ENCODE measurements at regions not wholly inside any gene's neighbourhood (a gene's known extent, or its start where the extent isn't known, plus 50 kb on each side); places are given as distances from the start of the nearest gene placed in this dataset.

- no peak for DNase-seq (ENCODE audit: low read depth)
- TF ChIP-seq CTCF (IDR thresholded peaks at IDR 0.05; ENCODE audit: control insufficient read depth, extremely low read depth, insufficient read depth): no peak
- no peak overlapping the region for H3K4me3 ChIP-seq (ENCODE audit: low read depth, low read length)
Measured at GRCh38 chr13:22749626-22750025, 431.2 kb upstream of the SGCG start.

GRCh38 chr13:22757530-22758120 lies 423.2 kb upstream of the SGCG start:
- TF ChIP-seq CTCF (IDR thresholded peaks at IDR 0.05; ENCODE audit: control insufficient read depth, extremely low read depth, insufficient read depth): peak; percentile 52
- H3K4me3 ChIP-seq (ENCODE audit: low read depth, low read length): no peak overlapping the region
- no peak for DNase-seq (ENCODE audit: low read depth)

GRCh38 chr13:22758245-22758644 lies 422.5 kb upstream of the SGCG start:
- H3K4me3 ChIP-seq (ENCODE audit: low read depth, low read length): no peak overlapping the region
- no peak for TF ChIP-seq CTCF (IDR thresholded peaks at IDR 0.05; ENCODE audit: control insufficient read depth, extremely low read depth, insufficient read depth)
- no peak for DNase-seq (ENCODE audit: low read depth)

GRCh38 chr13:22761709-22762108 lies 419.1 kb upstream of the SGCG start:
- TF ChIP-seq CTCF (IDR thresholded peaks at IDR 0.05; ENCODE audit: control insufficient read depth, extremely low read depth, insufficient read depth): no peak
- no peak for DNase-seq (ENCODE audit: low read depth)
- no peak overlapping the region for H3K4me3 ChIP-seq (ENCODE audit: low read depth, low read length)

- DNase-seq (ENCODE audit: low read depth): no peak
- TF ChIP-seq CTCF (IDR thresholded peaks at IDR 0.05; ENCODE audit: control insufficient read depth, extremely low read depth, insufficient read depth): no peak
- no peak overlapping the region for H3K4me3 ChIP-seq (ENCODE audit: low read depth, low read length)
Measured at GRCh38 chr13:22765547-22765946, 415.2 kb upstream of the SGCG start.

GRCh38 chr13:22770891-22771290 lies 409.9 kb upstream of the SGCG start:
- H3K4me3 ChIP-seq (ENCODE audit: low read depth, low read length): no peak overlapping the region
- no peak for DNase-seq (ENCODE audit: low read depth)
- TF ChIP-seq CTCF (IDR thresholded peaks at IDR 0.05; ENCODE audit: control insufficient read depth, extremely low read depth, insufficient read depth): no peak

GRCh38 chr13:22773465-22773864 lies 407.3 kb upstream of the SGCG start:
- TF ChIP-seq CTCF (IDR thresholded peaks at IDR 0.05; ENCODE audit: control insufficient read depth, extremely low read depth, insufficient read depth): no peak
- no peak for DNase-seq (ENCODE audit: low read depth)
- no peak overlapping the region for H3K4me3 ChIP-seq (ENCODE audit: low read depth, low read length)
